Keratinocyte (primary cell): ENCODE measurements at regions not wholly inside any gene's neighbourhood (a gene's known extent, or its start where the extent isn't known, plus 50 kb on each side); places are given as distances from the start of the nearest gene placed in this dataset.

Experiments used
- DNase-seq: peaks from one replicate; pipeline ENCODE4 v3.0.0-alpha.2; 2011; ENCODE audit warnings: low read depth, missing footprints, low spot score
- FAIRE-seq: peaks from 2 replicates; lab custom pipeline; 2011; peaks lifted over from hg19 to GRCh38; lab: Jason Lieb, UNC
- H2AFZ ChIP-seq: 2 replicates; pipeline ENCODE4 v1.6.0; 2012; ENCODE audit warnings: low read length, control low read depth, inconsistent platforms; ENCODE audit not compliant: control insufficient read depth
- H3K27ac ChIP-seq: 2 replicates; pipeline ENCODE4 v1.5.1; 2011; ENCODE audit warnings: low read length; ENCODE audit not compliant: control insufficient read depth, insufficient read depth
- H3K27me3 ChIP-seq: 3 replicates; pipeline ENCODE4 v1.6.0; 2011; ENCODE audit warnings: low read length; ENCODE audit not compliant: control insufficient read depth, insufficient read depth; ENCODE audit errors: extremely low read depth
- H3K36me3 ChIP-seq, 2 experiments: 2 replicates in 1 of 2; 3 replicates in 1 of 2; pipeline ENCODE4 v1.5.1; 2011; ENCODE audit warnings: low read length in 2 of 2, mild to moderate bottlenecking in 1 of 2; ENCODE audit not compliant: control insufficient read depth in 2 of 2, insufficient read depth in 2 of 2; ENCODE audit errors: extremely low read depth in 1 of 2
- H3K4me1 ChIP-seq: 3 replicates; pipeline ENCODE4 v1.5.1; 2011; ENCODE audit warnings: low read length; ENCODE audit not compliant: control insufficient read depth, insufficient read depth; ENCODE audit errors: extremely low read depth
- H3K4me2 ChIP-seq: 3 replicates; pipeline ENCODE4 v1.6.0; 2011; ENCODE audit warnings: low read depth, low read length; ENCODE audit not compliant: control insufficient read depth, insufficient read depth; ENCODE audit errors: extremely low read depth
- H3K4me3 ChIP-seq, 3 experiments: fragments of 200-600 bp in 1 of 3; sonication (generic) in 1 of 3; 2 replicates in 2 of 3; 3 replicates in 1 of 3; pipeline ENCODE4 v1.5.1; 2011 to 2016; ENCODE audit warnings: low read length in 3 of 3, mild to moderate bottlenecking in 3 of 3, control low read depth in 2 of 3, inconsistent platforms in 1 of 3, low read depth in 1 of 3, mixed read lengths in 1 of 3, mixed run types in 1 of 3, moderate library complexity in 1 of 3; ENCODE audit not compliant: control insufficient read depth in 2 of 3, insufficient read depth in 2 of 3; ENCODE audit errors: extremely low read depth in 1 of 3
- H3K79me2 ChIP-seq: 2 replicates; pipeline ENCODE4 v1.6.0; 2012; ENCODE audit warnings: low read length; ENCODE audit not compliant: control insufficient read depth, insufficient read depth
- H3K9ac ChIP-seq: 3 replicates; pipeline ENCODE4 v1.6.0; 2011; ENCODE audit warnings: low read length; ENCODE audit not compliant: control insufficient read depth, insufficient read depth; ENCODE audit errors: extremely low read depth
- H3K9me1 ChIP-seq: 3 replicates; pipeline ENCODE4 v1.6.0; 2011; ENCODE audit warnings: low read length; ENCODE audit not compliant: control insufficient read depth, insufficient read depth; ENCODE audit errors: extremely low read depth
- H3K9me3 ChIP-seq: 2 replicates; pipeline ENCODE4 v1.5.1; 2012; ENCODE audit warnings: low read depth, low read length; ENCODE audit not compliant: control insufficient read depth
- H4K20me1 ChIP-seq: 3 replicates; pipeline ENCODE4 v1.6.0; 2011; ENCODE audit warnings: low read length; ENCODE audit not compliant: control insufficient read depth, insufficient read depth; ENCODE audit errors: extremely low read depth
- CTCF ChIP-seq, 3 experiments: IDR thresholded peaks in 1 of 3; conservative IDR thresholded peaks in 1 of 3; optimal IDR thresholded peaks in 1 of 3; 2 replicates in 2 of 3; 3 replicates in 1 of 3; pipeline versions ENCODE3 to v1.5.1; 2011; ENCODE audit warnings: low read length in 3 of 3, mild to moderate bottlenecking in 3 of 3, moderate library complexity in 2 of 3, control low read depth in 1 of 3, inconsistent platforms in 1 of 3; ENCODE audit not compliant: insufficient read depth in 2 of 3; ENCODE audit errors: extremely low read depth in 1 of 3
- EZH2 ChIP-seq: IDR thresholded peaks from one replicate; pipeline ENCODE4 v1.6.1; 2012; ENCODE audit warnings: inconsistent platforms, mild to moderate bottlenecking, low read length, moderate library complexity
- dilution Hi-C: fragments of 300-500 bp; cut with MboI; formaldehyde crosslinking; loops from one replicate; pipeline ENCODE4 v1.7.0; 2020; ENCODE audit warnings: low sequenced_read_pairs; ENCODE audit not compliant: extremely low pct_ligation_motif_present

DNA sequence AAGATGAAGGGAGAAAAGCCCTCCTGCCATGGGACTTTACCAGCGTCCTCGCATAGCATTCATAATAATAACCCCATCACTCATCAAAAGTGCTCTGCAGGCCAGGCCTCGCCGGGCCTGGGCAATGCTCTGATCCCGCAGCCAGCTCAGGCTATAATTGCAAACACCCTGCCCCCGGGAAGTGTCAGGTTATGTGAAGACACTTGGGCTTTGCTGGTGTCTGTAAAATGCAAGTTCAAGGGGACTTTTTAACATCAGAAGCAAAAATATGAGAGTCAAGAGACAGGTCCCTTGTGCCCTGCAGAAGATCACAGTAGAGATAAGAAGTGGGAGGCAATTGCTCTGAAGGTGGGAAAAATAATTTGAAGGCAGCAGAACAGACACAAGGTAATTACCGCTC lies 381.0 kb downstream of the MAFB start:
- dilution Hi-C loops, result no loop called here
- no peaks in the 10 kb centered on the region for H3K36me3 ChIP-seq
- TF ChIP-seq CTCF (optimal IDR thresholded peaks at IDR 0.05 in 1 of 3, IDR thresholded peaks at IDR 0.05 in 1 of 3, conservative IDR thresholded peaks at IDR 0.05 in 1 of 3; ENCODE audit: extremely low read depth in 1 of 3, insufficient read depth in 2 of 3, low read length in 3 of 3) (no peak), EZH2 (no peak)

DNA sequence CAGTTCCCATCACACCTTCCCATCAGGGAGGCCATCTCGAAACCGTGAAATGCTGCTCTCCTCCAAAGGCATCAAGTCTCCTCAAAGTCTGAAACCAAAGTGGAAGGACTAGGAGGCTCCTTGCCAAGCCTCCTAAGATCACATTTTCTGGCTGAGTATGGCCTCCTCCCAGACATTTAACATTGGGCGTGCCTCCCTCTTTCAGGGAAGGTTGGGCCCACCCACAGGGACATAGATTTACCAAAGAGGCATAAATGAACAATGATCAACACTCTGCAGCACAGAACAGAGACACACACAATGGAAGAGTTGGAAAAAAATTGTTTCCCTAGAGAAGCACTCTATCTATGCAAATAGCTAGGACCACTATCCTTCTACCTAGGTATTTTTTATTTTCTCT lies 381.8 kb downstream of the MAFB start:
- H3K27ac ChIP-seq, result no peak overlapping the region
- no peaks in the 10 kb centered on the region for H4K20me1 ChIP-seq
- dilution Hi-C loops, result no loop called here
- H2AFZ ChIP-seq, result no peak overlapping the region
- H3K4me1 ChIP-seq, result no peaks in the 10 kb centered on the region
- H3K79me2 ChIP-seq, result no peaks in the 10 kb centered on the region
- TF ChIP-seq EZH2 (no peak), CTCF (optimal IDR thresholded peaks at IDR 0.05 in 1 of 3, IDR thresholded peaks at IDR 0.05 in 1 of 3, conservative IDR thresholded peaks at IDR 0.05 in 1 of 3; ENCODE audit: extremely low read depth in 1 of 3, insufficient read depth in 2 of 3, low read length in 3 of 3) (no peak)
- no peak overlapping the region for H3K9ac ChIP-seq
- DNase-seq, result no peak
- no peaks in the 10 kb centered on the region for H3K36me3 ChIP-seq
- H3K27me3 ChIP-seq, result no peaks in the 10 kb centered on the region
- FAIRE-seq, result no peak
- H3K9me3 ChIP-seq, result no peaks in the 10 kb centered on the region
- H3K4me2 ChIP-seq, result no peak overlapping the region
- H3K4me3 ChIP-seq, result no peak overlapping the region
- no peaks in the 10 kb centered on the region for H3K9me1 ChIP-seq

More for the DNA sequence above, 381.0 kb downstream of the MAFB start:
- H3K4me2 ChIP-seq, result no peak overlapping the region
- H3K9ac ChIP-seq, result no peak overlapping the region
- no peak overlapping the region for H3K4me3 ChIP-seq
- H3K27me3 ChIP-seq, result no peaks in the 10 kb centered on the region
- no peaks in the 10 kb centered on the region for H3K79me2 ChIP-seq
- DNase-seq (no peak), FAIRE-seq (no peak)
- no peak overlapping the region for H2AFZ ChIP-seq
- no peaks in the 10 kb centered on the region for H4K20me1 ChIP-seq
- H3K9me3 ChIP-seq, result no peaks in the 10 kb centered on the region
- H3K4me1 ChIP-seq, result no peaks in the 10 kb centered on the region
- no peak overlapping the region for H3K27ac ChIP-seq
- H3K9me1 ChIP-seq, result no peaks in the 10 kb centered on the region
